CD14-positive monocyte (primary cell): ENCODE measurements at regions not wholly inside any gene's neighbourhood (a gene's known extent, or its start where the extent isn't known, plus 50 kb on each side); places are given as distances from the start of the nearest gene placed in this dataset.
A peak's percentile ranks its signal among the peaks of the same experiment; 100 is the strongest.

ENCODE experiments used
- DNase-seq, 3 donors: peaks; one replicate each; pipeline ENCODE4 v3.0.0-alpha.2; 2011 to 2022
- H2AFZ ChIP-seq: 2 replicates; pipeline ENCODE4 v1.6.0; 2012; ENCODE audit warnings: mild to moderate bottlenecking, low read depth, low read length, inconsistent platforms; ENCODE audit not compliant: insufficient read depth, poor library complexity, severe bottlenecking
- H3K27ac ChIP-seq, 2 donors: 1 replicate in 1 of 2; 2 replicates in 1 of 2; pipeline ENCODE4 v1.5.1; 2012 to 2013; ENCODE audit warnings: low read length in 2 of 2, control low read depth in 1 of 2, inconsistent platforms in 1 of 2, low read depth in 1 of 2, mild to moderate bottlenecking in 1 of 2
- H3K27me3 ChIP-seq, 2 donors: one replicate each; pipeline versions ENCODE4 v1.6.0 to v1.6.1; 2011 to 2013; ENCODE audit warnings: low read length in 2 of 2; ENCODE audit not compliant: control insufficient read depth in 2 of 2, insufficient read depth in 2 of 2
- H3K36me3 ChIP-seq, 2 donors: replicated peaks in 1 of 2; 1 replicate in 1 of 2; 2 replicates in 1 of 2; pipeline versions ENCODE4 v1.5.1 to v1.6.1; 2012 to 2013; ENCODE audit warnings: low read length in 2 of 2, control low read depth in 1 of 2, inconsistent platforms in 1 of 2, mild to moderate bottlenecking in 1 of 2; ENCODE audit not compliant: insufficient read depth in 2 of 2, control insufficient read depth in 1 of 2
- H3K4me1 ChIP-seq, 2 donors: 1 replicate in 1 of 2; 2 replicates in 1 of 2; pipeline versions ENCODE4 v1.5.1 to v1.6.1; 2012 to 2013; ENCODE audit warnings: low read length in 2 of 2, control low read depth in 1 of 2, inconsistent platforms in 1 of 2, mild to moderate bottlenecking in 1 of 2, moderate library complexity in 1 of 2; ENCODE audit not compliant: insufficient read depth in 2 of 2, control insufficient read depth in 1 of 2
- H3K4me2 ChIP-seq: replicated peaks from 2 replicates; pipeline ENCODE3; 2012; ENCODE audit warnings: low read length, moderate library complexity, mild to moderate bottlenecking; ENCODE audit not compliant: poor library complexity, severe bottlenecking; ENCODE audit errors: extremely low read depth
- H3K4me3 ChIP-seq, 3 experiments: fragments of 200-600 bp in 1 of 3; sonication (generic) in 1 of 3; replicated peaks in 1 of 3; 1 replicate in 2 of 3; 2 replicates in 1 of 3; pipeline ENCODE4 v1.5.1; 2011 to 2013; ENCODE audit warnings: low read length in 3 of 3, mild to moderate bottlenecking in 3 of 3, control low read depth in 2 of 3, low read depth in 2 of 3, inconsistent platforms in 1 of 3, moderate library complexity in 1 of 3
- H3K79me2 ChIP-seq: 2 replicates; pipeline ENCODE4 v1.6.0; 2012; ENCODE audit warnings: mild to moderate bottlenecking, control low read depth, inconsistent platforms, low read length, moderate library complexity; ENCODE audit not compliant: insufficient read depth
- H3K9ac ChIP-seq: 2 replicates; pipeline ENCODE4 v1.6.0; 2017; ENCODE audit warnings: low read length, mild to moderate bottlenecking; ENCODE audit not compliant: insufficient read depth, poor library complexity, severe bottlenecking
- H3K9me3 ChIP-seq, 2 donors: replicated peaks in 1 of 2; 1 replicate in 1 of 2; 2 replicates in 1 of 2; pipeline versions ENCODE4 v1.5.1 to v1.6.1; 2012 to 2013; ENCODE audit warnings: low read length in 2 of 2, control low read depth in 1 of 2; ENCODE audit not compliant: control insufficient read depth in 1 of 2, insufficient read depth in 1 of 2
- H4K20me1 ChIP-seq: 2 replicates; pipeline ENCODE4 v1.6.0; 2012; ENCODE audit warnings: mild to moderate bottlenecking, low read length, control low read depth, moderate library complexity; ENCODE audit not compliant: insufficient read depth
- H3K27ac Mint-ChIP-seq, 7 donors: one replicate each; pipeline ENCODE4 v1.8.0; 2020; ENCODE audit warnings: mild to moderate bottlenecking in 7 of 7, mixed read lengths in 7 of 7, moderate library complexity in 6 of 7, inconsistent platforms in 2 of 7
- H3K27me3 Mint-ChIP-seq, 3 donors: one replicate each; pipeline ENCODE4 v1.8.0; 2021 to 2022; ENCODE audit warnings: low read depth in 3 of 3, mild to moderate bottlenecking in 3 of 3, mixed read lengths in 3 of 3, moderate library complexity in 3 of 3, inconsistent platforms in 1 of 3
- H3K36me3 Mint-ChIP-seq, 2 donors: one replicate each; pipeline ENCODE4 v1.8.0; 2020; ENCODE audit warnings: mixed read lengths in 2 of 2, inconsistent platforms in 1 of 2, mild to moderate bottlenecking in 1 of 2
- H3K4me1 Mint-ChIP-seq: one replicate; pipeline ENCODE4 v1.8.0; 2020; ENCODE audit warnings: mild to moderate bottlenecking, mixed read lengths
- H3K4me3 Mint-ChIP-seq, 2 donors: one replicate each; pipeline ENCODE4 v1.8.0; 2020; ENCODE audit warnings: mild to moderate bottlenecking in 2 of 2, mixed read lengths in 2 of 2, moderate library complexity in 1 of 2
- H3K9me3 Mint-ChIP-seq, 7 donors: one replicate each; pipeline ENCODE4 v1.8.0; 2020 to 2022; ENCODE audit warnings: mixed read lengths in 7 of 7, mild to moderate bottlenecking in 6 of 7, moderate library complexity in 6 of 7, inconsistent platforms in 2 of 7
- WGBS: methylation state at CpG from one replicate; pipeline ENCODE4 v1.1.5; 2013; ENCODE audit warnings: missing lambda C conversion rate; ENCODE audit not compliant: insufficient coverage; 5-methylcytosine and 5-hydroxymethylcytosine counted together
- intact Hi-C, 2 donors: fragments of 100-400 bp; cut with micrococcal nuclease; formaldehyde crosslinking; loops; one replicate each; pipeline versions ENCODE4 v1.15.0 to v1.15.1; 2023
- TF ChIP-seq, protein P1 (sequence below): fragments of 200-600 bp; IDR thresholded peaks from one replicate; pipeline ENCODE4 v1.8.0; 2022; ENCODE audit warnings: antibody characterized with exemption, mild to moderate bottlenecking

DNA sequence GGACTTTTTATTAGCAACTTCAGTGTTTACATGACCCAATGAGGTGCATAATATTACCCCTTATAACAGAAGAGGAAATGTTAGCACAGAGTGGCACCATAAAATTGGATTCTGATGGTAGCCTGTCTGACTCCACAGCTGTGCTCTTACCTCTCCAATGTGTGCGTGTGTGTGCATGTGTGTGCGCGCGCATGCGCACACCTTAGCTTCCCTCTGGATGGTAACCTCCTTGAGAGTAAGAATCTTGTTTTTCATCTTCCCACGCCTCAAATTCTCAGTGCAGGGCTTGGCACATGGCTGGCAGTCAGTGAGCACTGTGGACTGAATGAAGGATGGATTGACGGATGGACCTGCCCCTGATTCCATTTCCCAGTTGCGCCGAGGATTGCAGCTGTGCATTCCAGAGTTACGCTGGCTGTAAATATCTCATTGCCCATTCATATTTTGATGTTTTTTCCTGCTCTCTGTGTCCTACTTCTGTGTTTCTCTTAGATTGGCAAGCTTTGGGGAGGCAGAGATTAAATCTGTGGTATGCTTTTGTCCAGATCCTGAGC is 99.2 kb upstream of the WASF3 start:
- peaks cover 3% of the 10 kb centered on the region for H3K4me1 Mint-ChIP-seq
- intact Hi-C loops = no loop called here
- no peaks in the 10 kb centered on the region for H3K36me3 Mint-ChIP-seq
- Histone ChIP-seq H3K4me3 (no peak overlapping the region), H3K4me1 (no peaks in the 10 kb centered on the region), H3K79me2 (no peaks in the 10 kb centered on the region), H3K9me3 (no peaks in the 10 kb centered on the region), H3K27me3 (no peaks in the 10 kb centered on the region), H2AFZ (no peak overlapping the region), H3K9ac (no peak overlapping the region), H3K36me3 (no peaks in the 10 kb centered on the region), H3K4me2 (no peak overlapping the region), H3K27ac (no peak overlapping the region), H4K20me1 (no peaks in the 10 kb centered on the region)
- H3K27me3 Mint-ChIP-seq = peaks cover 0 to 2% (median 0%) of the 10 kb centered on the region in 3 donors
- peaks cover 0 to 4% (median 0%) of the 10 kb centered on the region in 7 donors for H3K9me3 Mint-ChIP-seq
- H3K27ac Mint-ChIP-seq = peak overlapping the region in 1 of 7 donors; percentile 25
- WGBS = no CpG with 5 or more reads among the region's 10 CpGs
- no peak overlapping the region for H3K4me3 Mint-ChIP-seq
- TF ChIP-seq, protein P1, sequence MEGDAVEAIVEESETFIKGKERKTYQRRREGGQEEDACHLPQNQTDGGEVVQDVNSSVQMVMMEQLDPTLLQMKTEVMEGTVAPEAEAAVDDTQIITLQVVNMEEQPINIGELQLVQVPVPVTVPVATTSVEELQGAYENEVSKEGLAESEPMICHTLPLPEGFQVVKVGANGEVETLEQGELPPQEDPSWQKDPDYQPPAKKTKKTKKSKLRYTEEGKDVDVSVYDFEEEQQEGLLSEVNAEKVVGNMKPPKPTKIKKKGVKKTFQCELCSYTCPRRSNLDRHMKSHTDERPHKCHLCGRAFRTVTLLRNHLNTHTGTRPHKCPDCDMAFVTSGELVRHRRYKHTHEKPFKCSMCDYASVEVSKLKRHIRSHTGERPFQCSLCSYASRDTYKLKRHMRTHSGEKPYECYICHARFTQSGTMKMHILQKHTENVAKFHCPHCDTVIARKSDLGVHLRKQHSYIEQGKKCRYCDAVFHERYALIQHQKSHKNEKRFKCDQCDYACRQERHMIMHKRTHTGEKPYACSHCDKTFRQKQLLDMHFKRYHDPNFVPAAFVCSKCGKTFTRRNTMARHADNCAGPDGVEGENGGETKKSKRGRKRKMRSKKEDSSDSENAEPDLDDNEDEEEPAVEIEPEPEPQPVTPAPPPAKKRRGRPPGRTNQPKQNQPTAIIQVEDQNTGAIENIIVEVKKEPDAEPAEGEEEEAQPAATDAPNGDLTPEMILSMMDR = no peak
- no peak for DNase-seq

DNA sequence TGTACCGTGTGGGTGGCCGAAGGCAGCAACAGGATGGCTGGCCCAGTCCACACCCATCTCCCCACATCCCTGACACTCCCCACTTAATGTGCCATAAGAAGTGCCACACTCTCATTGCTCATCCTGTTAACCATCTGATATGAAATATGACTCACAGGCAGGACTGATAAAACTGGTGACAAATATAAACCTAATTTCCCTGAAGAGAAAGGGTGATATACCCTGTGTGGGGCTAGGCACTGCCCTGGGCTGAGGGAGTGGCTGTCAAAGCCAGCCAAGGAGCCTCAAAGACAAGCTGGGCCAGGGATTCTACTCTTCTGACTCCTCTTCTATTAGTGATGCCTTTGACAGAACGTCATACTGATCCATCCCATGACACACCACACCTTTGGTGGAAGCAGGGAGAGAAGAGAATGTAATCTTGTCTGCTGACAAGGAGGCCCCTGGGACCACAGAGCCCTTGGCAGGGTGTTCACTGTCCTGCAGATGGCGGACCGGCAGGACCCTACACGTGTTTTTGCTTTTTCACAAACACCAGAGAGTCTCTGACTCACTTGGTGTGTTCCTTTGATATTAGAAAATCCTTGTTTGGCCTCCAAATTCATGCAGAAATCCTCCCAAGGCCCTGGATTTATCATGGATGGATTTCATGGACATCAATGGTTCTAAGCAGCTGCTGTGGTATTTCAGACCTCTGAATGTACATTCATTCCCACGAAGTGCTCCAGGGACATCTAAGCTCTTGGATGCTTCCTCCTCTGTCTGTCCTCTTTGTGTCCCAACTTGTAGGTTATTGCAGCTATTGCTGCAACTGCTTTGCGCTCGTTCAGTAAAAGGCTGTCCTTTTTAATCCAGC is 98.0 kb upstream of the WASF3 start:
- Mint-ChIP-seq H3K27ac (peak overlapping the region in 1 of 7 donors; percentile 7), H3K9me3 (peaks cover 0 to 6% (median 0%) of the 10 kb centered on the region in 7 donors), H3K4me1 (peaks cover 3% of the 10 kb centered on the region), H3K27me3 (peaks cover 0 to 4% (median 1%) of the 10 kb centered on the region in 3 donors), H3K36me3 (no peaks in the 10 kb centered on the region), H3K4me3 (no peak overlapping the region)
- Histone ChIP-seq H3K36me3 (no peaks in the 10 kb centered on the region), H3K27ac (no peak overlapping the region), H3K4me1 (no peaks in the 10 kb centered on the region), H3K79me2 (no peaks in the 10 kb centered on the region), H3K9me3 (no peaks in the 10 kb centered on the region), H2AFZ (no peak overlapping the region), H3K4me3 (no peak overlapping the region), H3K4me2 (no peak overlapping the region), H3K27me3 (no peaks in the 10 kb centered on the region), H4K20me1 (no peaks in the 10 kb centered on the region), H3K9ac (no peak overlapping the region)
- intact Hi-C loops = no loop called here
- TF ChIP-seq, protein P1 = no peak
- WGBS = 83% methylated on average over 6 of the region's 9 CpGs
- no peak for DNase-seq
